ENCODE measurements at regions not wholly inside any gene's neighbourhood (a gene's known extent, or its start where the extent isn't known, plus 50 kb on each side); places are given as distances from the start of the nearest gene placed in this dataset.

GRCh38 chr6:62357835-62358234 lies 71.8 kb upstream of the KHDRBS2 start:
- no peak for DNase-seq
- Mint-ChIP-seq H3K27me3 (no peaks in the 10 kb centered on the region), H3K9me3 (peaks cover 1% of the 10 kb centered on the region), H3K4me1 (no peaks in the 10 kb centered on the region), H3K4me3 (no peak overlapping the region), H3K36me3 (no peaks in the 10 kb centered on the region), H3K27ac (no peak overlapping the region)

DNA sequence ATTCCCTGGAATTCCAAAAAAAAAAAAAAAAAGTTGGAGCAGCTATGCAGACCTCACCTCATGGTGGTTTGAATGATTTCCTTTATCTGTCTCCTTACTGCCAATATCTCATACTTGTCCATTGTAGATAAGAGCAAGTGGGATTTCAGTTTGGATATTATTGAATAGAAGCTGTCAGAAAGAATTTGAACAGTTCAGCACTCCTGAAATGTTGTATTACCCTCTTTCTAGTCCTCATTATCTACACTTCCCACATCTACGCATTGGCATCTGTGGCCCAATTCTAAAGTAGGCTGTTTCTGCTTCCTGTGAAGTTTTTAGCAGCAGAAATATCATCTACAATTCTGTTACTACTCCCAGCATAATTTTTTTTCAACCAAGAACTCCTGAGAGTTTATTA lies 68.2 kb upstream of the KHDRBS2 start:
- H3K4me3 Mint-ChIP-seq: no peak overlapping the region
- H3K9me3 Mint-ChIP-seq: peaks cover 1% of the 10 kb centered on the region
- no peak for DNase-seq
- no peaks in the 10 kb centered on the region for H3K27me3 Mint-ChIP-seq
- no peaks in the 10 kb centered on the region for H3K36me3 Mint-ChIP-seq
- H3K4me1 Mint-ChIP-seq: no peaks in the 10 kb centered on the region
- no peak overlapping the region for H3K27ac Mint-ChIP-seq

- no peak overlapping the region for H3K4me3 Mint-ChIP-seq
- no peaks in the 10 kb centered on the region for H3K27me3 Mint-ChIP-seq
- H3K36me3 Mint-ChIP-seq: no peaks in the 10 kb centered on the region
- H3K4me1 Mint-ChIP-seq: no peaks in the 10 kb centered on the region
- no peak for DNase-seq
- H3K9me3 Mint-ChIP-seq: peaks cover 3% of the 10 kb centered on the region
- no peak overlapping the region for H3K27ac Mint-ChIP-seq
Observed at GRCh38 chr6:62345962-62346689, 60.1 kb upstream of the KHDRBS2 start.

- DNase-seq: no peak
- no peaks in the 10 kb centered on the region for H3K4me1 Mint-ChIP-seq
- H3K4me3 Mint-ChIP-seq: no peak overlapping the region
- H3K36me3 Mint-ChIP-seq: no peaks in the 10 kb centered on the region
- no peaks in the 10 kb centered on the region for H3K27me3 Mint-ChIP-seq
- H3K9me3 Mint-ChIP-seq: peaks cover 3% of the 10 kb centered on the region
- no peak overlapping the region for H3K27ac Mint-ChIP-seq
Observed at GRCh38 chr6:62345446-62345845, 59.4 kb upstream of the KHDRBS2 start.

GRCh38 chr6:62344850-62345249 lies 58.8 kb upstream of the KHDRBS2 start:
- no peaks in the 10 kb centered on the region for H3K27me3 Mint-ChIP-seq
- no peak for DNase-seq
- no peaks in the 10 kb centered on the region for H3K4me1 Mint-ChIP-seq
- peaks cover 3% of the 10 kb centered on the region for H3K9me3 Mint-ChIP-seq
- H3K4me3 Mint-ChIP-seq: no peak overlapping the region
- H3K27ac Mint-ChIP-seq: no peak overlapping the region
- H3K36me3 Mint-ChIP-seq: no peaks in the 10 kb centered on the region

GRCh38 chr6:62338477-62338876 lies 52.5 kb upstream of the KHDRBS2 start:
- Mint-ChIP-seq H3K27me3 (no peaks in the 10 kb centered on the region), H3K27ac (no peak overlapping the region), H3K36me3 (no peaks in the 10 kb centered on the region), H3K4me1 (no peaks in the 10 kb centered on the region), H3K9me3 (no peaks in the 10 kb centered on the region), H3K4me3 (no peak overlapping the region)
- no peak for DNase-seq
